ENCODE measurements at regions not wholly inside any gene's neighbourhood (a gene's known extent, or its start where the extent isn't known, plus 50 kb on each side); places are given as distances from the start of the nearest gene placed in this dataset.

DNA sequence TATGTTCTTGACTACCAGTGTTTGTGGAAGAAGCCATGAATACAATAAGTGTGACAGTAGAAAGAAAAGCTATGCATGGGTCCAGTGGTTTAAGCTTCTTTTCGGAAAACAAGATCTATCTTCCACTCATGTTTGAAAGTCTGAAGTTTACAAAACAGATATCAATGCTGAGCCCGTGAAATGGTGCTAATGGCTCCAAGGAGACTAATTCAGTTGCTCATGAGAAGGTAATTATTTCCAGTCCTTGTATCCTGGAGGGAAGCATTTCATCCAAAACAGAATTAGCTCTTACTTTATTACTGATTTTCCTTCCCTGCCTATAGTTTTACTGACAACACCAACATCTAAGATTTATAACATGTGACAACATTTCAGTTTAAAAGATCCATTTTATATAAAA is 1364.9 kb downstream of the PCDH9 start:
- TF ChIP-seq, protein P1, sequence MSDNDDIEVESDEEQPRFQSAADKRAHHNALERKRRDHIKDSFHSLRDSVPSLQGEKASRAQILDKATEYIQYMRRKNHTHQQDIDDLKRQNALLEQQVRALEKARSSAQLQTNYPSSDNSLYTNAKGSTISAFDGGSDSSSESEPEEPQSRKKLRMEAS (IDR thresholded peaks at IDR 0.05), result no peak
- TF ChIP-seq YY1 (IDR thresholded peaks at IDR 0.05; ENCODE audit: low read depth) (no peak), EGR1 (IDR thresholded peaks at IDR 0.05) (no peak), RAD21 (IDR thresholded peaks at IDR 0.05; ENCODE audit: low read depth) (no peak)
- TF ChIP-seq, protein P2, sequence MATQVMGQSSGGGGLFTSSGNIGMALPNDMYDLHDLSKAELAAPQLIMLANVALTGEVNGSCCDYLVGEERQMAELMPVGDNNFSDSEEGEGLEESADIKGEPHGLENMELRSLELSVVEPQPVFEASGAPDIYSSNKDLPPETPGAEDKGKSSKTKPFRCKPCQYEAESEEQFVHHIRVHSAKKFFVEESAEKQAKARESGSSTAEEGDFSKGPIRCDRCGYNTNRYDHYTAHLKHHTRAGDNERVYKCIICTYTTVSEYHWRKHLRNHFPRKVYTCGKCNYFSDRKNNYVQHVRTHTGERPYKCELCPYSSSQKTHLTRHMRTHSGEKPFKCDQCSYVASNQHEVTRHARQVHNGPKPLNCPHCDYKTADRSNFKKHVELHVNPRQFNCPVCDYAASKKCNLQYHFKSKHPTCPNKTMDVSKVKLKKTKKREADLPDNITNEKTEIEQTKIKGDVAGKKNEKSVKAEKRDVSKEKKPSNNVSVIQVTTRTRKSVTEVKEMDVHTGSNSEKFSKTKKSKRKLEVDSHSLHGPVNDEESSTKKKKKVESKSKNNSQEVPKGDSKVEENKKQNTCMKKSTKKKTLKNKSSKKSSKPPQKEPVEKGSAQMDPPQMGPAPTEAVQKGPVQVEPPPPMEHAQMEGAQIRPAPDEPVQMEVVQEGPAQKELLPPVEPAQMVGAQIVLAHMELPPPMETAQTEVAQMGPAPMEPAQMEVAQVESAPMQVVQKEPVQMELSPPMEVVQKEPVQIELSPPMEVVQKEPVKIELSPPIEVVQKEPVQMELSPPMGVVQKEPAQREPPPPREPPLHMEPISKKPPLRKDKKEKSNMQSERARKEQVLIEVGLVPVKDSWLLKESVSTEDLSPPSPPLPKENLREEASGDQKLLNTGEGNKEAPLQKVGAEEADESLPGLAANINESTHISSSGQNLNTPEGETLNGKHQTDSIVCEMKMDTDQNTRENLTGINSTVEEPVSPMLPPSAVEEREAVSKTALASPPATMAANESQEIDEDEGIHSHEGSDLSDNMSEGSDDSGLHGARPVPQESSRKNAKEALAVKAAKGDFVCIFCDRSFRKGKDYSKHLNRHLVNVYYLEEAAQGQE (IDR thresholded peaks at IDR 0.05; ENCODE audit: low read depth), result no peak
